NCI-H2196 treated with DMSO at 0.1 percent for 48 hours (cell line): ENCODE measurements at regions not wholly inside any gene's neighbourhood (a gene's known extent, or its start where the extent isn't known, plus 50 kb on each side); places are given as distances from the start of the nearest gene placed in this dataset.
"Not testable (repeated sequence)": the region's sequence is repeated elsewhere in the genome, so short reads cannot be mapped to it uniquely, and the experiment has no call there.

Experiments used
- DNase-seq: peaks from one replicate; lab custom pipeline; 2025; ENCODE audit not compliant: unreplicated experiment; lab: John Stamatoyannopoulos, UW

DNA sequence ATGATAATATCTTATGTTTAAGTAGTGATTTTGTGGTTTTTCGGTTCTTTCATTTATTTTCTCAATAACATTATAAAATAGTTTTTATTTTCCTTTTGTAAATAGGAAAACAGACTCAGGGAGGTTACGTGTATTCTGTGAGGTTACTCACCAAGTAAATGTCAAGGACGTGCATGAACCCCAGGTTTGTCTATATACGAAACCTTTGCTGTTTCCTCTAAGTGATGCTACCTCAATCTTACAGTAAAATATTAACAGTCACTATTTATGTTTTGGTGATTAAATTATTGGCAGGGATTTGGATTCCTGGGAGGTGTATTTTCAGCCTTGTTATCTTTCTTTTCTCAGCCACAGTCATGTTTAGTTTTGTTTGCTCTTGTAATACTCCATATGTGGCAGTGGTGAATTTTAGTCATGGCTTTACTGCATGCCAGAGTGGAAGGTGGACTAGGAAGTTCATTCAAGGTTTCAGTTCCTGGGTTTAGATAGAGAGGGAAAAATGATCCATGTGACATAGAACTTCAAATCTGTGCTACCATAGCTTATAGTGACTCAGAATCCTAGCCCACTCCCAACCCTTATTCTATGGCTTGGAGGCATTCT, 139.9 kb downstream of the ARL4A start:
- DNase-seq, result no peak

DNA sequence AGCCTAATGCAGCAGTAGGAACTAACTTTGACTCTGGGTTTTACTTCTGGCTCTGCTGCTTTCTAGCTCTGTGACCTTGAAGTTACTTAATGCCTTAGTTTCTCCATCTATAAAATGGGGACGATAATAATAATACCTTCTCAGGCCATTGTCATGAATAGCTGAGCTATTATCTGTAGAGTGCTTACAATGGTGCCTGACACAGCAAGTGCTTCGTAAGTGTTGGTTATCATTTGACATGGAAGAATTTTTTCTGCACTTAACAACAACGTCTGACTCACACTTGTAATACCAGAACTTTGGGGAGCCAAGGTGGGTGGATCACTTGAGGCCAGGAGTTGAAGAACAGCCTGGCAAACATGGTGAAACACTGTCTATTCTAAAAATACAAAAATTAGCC, 140.5 kb downstream of the ARL4A start:
- DNase-seq, result no peak

DNA sequence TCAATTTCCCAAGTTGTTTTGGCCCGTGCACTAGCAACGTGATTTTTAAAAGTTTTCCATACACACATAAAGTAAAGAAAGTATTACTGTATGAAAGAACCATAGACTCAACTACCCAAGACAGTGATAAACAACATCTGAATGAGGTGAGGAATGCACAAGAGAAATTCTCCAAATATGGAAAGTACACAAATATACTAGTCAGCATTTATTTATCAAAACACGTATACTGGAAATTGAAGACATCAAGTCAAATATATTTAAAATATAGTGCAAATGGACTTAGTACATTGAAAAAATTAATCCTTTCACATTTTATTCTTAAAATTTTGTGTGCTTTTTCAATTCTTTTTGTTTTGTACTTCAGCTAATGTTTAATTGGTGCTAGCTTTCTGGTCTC, 143.6 kb downstream of the ARL4A start:
- DNase-seq, result no peak

DNA sequence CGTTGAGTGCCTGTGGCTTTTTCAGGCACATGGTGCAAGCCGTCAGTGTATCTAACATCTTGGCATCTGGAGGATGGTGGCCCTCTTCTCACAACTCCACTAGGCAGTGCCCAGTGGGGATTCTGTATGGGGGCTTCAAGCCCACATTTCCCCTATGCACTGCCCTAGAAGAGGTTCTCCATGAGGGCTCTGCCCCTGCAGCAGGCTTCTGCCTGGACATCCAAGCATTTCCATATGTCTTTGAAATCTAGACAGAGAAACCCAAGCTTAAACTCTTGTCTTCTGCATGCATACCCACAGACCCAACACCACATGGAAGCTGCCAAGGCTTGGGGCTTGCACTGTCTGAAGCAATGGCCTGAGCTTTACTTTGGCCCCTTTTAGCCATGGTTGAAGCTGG, 146.4 kb downstream of the ARL4A start:
- DNase-seq, result no peak

DNA sequence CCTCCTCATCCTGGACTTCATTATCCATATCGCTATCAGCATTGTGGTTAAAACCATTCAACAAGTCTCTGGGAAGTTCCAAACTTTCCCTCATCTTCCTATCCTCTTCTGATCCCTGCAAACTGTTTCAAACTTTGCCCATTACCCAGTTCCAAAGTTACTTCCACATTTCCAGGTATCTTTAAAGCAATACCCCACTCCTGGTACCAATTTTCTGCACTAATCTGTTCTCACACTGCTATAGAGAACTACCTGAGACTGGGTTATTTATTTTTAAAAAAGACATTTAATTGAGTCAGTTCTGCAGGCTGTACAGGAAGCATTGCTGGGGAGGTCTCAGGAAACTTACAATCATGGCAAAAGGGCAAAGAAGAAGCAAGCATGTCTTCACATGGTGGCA, 147.3 kb downstream of the ARL4A start:
- no peak for DNase-seq

DNA sequence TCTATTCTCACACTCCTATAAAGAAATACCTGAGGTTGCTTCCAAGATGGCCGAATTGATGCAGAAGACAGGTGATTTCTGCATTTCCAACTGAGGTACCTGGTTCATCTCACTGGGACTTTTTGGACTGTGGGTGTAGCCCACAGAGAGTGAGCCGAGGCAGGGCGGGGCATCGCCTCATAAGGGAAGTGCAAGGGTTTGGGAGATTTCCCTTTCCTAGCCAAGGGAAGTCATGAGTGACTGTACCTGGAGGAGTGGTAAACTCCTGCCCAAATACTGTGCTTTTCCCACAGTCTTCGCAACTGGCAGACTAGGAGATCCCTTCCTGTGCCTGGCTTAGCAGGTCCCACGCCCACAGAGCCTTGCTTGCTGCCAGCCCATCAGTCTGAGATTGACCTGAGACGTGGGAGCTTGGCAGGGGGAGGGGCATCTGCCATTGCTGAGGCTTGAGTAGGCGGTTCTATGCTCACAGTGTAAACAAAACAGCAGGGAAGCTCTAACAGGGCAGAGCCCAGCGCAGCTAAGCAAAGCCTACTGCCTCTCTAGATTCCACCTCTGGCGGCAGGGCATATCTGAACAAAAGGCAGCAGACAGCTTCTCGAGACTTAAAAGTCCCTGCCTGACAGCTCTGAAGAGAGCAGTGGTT, 152.2 kb downstream of the ARL4A start:
- no peak for DNase-seq

DNA sequence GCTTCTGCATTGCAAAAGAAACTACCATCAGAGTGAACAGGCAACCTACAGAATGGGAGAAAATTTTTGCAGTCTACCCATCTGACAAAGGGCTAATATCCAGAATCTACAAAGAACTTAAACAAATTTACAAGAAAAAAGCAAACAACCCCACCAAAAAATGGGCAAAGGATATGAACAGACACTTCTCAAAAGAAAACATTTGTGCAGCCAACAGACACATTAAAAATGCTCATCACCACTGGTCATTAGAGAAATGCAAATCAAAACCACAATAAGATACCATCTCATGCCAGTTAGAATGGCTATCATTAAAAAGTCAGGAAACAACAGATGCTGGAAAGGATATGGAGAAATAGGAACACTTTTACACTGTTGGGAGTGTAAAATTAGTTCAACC, 157.3 kb downstream of the ARL4A start:
- DNase-seq, result not testable (repeated sequence)

DNA sequence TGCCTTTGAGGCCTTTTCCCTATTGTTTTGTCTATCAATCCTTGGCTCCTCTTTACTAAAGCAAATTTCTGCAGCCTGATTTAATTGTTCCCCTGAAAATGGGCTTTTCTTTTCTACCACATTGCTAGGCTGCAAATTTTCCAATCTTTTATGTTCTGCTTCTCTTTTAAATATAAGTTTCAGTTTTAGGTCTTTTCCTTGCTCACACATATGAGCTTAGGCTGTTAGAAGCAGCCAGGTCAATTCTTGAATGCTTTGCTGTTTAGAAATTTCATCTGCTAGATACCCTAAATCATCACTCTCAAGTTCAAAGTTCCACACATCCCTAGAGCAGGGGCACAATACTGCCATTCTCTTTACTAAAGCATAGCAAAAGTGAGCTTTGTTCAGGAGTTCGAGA, 159.6 kb downstream of the ARL4A start:
- DNase-seq, result no peak

DNA sequence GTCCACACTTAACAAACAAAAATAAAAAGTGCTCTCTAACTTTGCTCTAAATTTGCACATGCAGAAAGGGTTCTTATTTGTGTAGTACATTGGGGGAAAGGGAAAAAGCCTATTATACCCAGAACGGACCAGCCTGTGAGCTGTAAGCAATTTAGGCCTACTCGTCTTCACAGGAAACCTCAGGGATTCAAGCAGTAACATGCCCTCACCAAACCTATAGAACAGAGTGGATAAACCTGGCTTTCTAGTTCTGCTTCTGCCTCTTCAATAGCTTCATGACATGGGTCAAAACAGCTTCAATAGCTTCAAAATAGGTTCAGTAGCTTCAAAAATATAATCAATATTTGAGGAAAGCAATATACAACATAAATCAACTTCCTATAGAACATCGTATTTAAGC, 163.7 kb downstream of the ARL4A start:
- no peak for DNase-seq

DNA sequence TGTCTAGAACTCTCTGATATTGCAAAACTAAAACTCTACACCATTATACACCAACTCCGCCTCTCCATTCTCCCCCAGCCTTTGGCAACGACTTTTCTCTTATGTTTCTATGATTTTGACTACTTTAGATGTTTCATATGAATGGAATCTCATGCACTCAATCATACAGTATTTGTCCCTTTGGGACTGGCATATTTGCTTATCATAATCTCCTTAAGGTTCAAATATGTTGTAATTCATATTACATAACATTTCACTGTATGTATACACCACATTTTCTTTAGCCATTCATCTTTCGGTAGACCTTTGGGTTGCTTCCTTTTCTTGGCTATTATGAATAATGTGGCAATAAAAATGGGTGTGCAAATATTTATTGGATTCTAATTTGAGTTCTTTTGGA, 164.4 kb downstream of the ARL4A start:
- DNase-seq, result no peak

DNA sequence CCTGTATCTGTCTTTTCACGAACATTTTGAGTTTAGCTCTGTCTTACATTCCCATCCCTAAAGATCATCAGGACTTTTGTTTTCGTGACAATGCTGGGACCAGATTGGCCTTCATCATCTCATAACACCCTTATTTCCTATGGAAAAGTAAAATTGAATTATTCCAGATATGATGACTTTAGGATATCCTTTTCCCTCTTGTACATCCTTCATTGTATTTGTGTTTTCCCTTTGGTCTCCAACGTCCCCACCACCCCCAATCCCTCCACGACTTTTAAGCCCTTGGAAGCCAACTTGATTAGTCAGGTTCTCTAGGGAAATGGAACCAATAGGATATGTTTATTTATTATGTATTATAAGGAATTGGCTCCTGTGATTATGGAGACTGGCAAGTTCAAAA, 167.6 kb downstream of the ARL4A start:
- DNase-seq, result no peak

DNA sequence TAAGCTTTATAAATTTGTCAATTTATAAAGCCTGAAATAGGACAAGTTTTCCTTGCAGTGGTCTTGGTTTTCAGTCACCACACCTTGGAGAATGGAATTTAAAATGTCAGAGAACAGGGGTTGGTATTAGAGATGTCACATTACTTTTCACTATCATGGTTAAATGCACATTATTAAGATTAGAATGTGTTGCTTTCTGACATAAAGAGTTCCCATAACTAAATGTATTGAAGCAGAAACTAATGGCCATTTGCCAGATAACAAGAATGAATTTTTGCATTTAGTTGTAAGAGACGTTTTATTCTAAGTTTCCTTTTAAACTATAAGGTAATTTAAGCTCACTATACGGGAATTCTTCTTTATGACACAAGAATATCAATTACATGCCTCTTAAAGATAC, 172.3 kb downstream of the ARL4A start:
- no peak for DNase-seq

DNA sequence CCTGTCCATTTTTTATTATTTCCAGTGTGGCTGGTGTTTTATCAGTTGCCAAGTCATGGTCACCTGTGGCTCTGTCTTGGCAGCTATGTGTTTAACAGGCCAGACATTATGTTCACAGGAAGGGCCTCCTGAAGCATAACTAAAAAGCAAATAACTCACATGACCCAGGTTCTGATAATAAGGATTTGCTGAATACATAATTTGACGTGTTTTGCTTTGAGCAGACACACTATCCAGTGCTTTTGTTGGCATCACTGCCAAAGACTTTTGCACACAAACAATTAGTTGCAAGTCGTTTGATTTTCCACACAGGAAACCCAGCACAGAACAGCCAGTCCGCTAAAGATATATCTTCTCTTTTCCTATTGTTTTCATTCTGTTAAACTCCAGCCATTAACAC, 173.6 kb downstream of the ARL4A start:
- no peak for DNase-seq

DNA sequence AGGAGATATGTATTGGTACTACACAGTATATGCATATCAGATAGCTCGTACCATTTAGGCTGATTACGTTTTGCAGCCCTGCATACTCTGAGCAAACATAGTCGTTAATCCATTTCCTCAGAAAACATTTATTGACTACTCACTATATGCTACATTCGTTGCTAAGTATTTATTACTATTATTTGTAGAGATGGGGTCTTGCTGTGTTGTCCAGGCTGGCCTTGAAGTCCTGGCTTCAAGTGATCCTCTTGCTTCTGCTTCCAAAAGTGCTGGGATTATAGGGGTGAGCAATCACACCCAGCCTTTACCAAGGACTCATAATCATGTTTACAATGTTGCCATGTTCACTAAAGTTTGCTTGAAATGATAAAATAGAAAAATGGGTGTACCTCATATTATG, 174.7 kb downstream of the ARL4A start:
- no peak for DNase-seq

DNA sequence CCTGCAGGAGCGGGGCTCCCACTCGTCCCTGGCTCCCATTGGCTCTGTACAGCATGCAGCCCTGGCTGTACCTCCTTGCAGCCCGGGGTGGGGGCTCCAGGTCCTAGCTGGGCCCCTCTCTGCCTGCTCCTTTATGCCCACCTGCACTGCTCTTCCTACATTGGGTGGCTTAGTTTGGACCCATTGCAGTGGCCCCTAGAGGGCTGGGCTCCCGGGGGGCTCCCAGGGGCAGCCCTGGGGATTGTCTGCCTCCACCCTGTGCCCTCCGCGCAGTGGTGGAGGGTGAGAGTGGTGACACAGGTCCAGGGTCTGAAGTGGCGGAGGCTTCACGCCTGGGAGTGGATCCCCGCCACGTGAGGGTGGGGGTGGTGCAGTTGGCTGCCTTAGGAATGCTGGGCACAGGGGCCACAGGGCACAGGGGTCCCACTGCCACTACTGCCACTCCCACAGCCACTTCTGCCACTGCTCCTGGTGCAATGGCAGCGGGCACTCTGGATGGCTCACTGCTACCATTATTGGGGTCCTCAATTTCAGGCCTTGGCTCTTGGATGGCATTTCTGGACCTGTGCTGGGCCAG, 177.1 kb downstream of the ARL4A start:
- DNase-seq, result no peak

DNA sequence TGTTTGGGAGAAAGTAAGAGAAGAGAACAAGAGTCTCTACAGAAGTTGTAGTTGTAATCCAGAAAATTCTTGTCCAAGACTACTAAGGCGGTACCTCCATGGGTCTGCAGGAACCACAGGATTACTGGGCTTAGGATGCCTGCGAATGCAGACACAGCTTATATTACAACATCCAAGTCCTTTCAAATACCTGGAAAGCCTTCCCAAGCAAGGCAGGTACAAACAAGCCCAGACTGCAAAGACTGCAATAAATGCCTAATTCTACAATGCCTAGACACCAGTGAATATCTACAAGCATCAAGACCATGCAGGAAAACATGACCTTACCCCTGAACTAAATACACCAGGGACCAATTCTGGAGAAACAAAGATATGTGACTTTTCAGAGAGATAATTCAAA, 178.2 kb downstream of the ARL4A start:
- DNase-seq, result no peak

DNA sequence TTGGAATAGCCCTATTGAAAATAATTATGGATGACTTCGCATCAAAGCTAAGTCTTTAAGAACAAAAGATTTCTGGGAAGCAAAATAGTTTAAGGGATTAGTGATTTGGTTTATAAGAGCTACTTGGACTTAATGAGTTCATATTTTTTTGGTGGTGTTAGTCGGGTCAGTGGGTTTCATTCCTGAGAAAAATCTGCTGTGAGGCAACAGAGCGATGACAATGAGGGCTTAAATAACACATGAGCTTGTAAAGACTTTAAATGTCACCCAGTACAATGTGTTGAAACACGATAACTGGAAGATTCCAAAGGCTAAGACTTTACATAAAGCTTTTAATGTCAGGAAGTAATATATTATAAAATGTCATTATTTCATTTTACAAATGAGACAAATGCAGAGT, 178.8 kb downstream of the ARL4A start:
- DNase-seq, result no peak

DNA sequence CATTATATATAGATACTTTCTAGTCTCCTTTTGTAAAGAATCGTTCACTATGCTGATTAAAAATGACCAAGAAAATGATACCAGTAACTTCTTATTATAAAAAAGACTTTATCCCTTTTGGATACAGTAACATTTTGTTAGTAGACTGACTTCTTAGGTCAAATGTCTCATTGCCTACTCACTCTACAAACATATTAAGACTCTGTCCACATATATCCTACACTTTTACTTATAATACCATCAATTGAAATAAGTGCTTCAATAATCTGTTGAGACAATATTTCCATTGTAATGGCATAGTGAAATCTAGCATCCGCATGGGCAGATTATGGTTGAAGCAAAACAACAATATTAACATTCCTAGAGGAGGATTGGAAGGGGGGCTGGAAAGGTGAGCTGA, 180.6 kb downstream of the ARL4A start:
- no peak for DNase-seq

DNA sequence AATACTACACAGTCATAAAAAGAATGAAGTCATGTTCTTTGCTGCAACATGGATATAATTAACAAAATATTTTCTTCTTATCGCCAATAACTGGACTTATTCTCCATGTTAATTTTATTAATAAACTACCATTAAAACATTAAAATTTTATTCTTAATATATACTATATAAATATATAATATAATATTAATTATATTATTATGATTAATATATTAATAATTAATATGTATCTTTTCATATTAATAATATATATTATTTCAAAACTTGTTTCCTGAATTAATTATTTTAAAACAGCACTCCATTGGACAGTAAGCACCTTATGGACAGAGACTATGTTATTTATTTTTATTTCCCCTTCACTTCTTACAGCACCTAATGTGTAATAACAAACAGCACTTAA, 182.8 kb downstream of the ARL4A start:
- DNase-seq, result no peak

DNA sequence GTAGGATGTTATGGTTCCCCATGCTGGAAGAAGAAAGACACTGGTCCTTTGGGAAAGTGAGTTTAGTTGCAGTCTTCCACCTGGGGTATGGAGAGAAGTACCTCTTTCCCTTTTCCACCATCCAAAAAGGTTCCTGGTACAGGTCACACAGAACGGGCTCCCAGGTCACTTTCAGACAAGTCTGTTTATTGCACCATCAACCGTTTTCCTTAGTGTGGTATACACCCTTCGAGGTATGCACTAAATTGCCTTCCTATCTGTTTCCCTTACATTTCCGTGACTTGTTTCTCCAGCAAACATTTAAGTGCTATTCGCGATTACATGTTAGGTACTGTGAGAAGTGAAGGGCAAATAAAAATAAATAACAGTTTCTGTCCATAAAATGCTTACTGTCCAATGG, 185.1 kb downstream of the ARL4A start:
- no peak for DNase-seq

DNA sequence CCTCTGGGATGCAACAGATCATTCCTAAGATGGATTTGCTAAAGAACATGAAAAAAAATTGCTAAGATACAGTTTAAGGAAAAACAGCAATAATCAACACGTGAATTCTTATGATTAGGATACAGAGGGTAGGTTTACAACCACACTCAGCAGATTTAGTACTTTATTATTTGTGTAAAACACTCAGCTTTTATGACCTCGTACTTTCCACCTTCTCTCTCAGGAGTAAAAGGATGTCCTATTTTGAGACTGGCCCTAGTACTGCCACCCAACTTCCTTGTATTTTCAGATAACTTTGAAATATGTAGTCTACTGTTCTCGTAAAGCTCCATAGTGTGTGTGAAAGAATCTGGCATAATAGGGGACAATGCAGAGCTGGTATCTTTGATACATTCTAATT, 186.1 kb downstream of the ARL4A start:
- no peak for DNase-seq

DNA sequence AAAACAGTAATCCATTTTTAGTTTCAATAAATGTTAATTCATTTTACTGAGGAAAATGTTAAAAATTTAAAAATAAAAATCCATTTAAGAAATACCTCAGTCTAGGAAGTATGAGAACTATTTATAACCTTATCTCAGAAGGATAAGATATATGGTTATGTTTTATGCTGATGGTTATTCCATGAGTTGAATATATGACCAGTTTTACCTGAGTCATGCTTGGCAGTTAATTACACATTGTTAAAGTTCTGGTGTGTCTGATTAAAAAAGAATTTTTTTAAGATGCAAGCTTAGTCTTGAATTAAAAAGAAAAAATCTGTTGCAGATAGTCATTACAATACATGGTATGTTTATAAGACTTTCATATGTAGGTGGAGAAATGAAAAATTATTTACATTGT, 191.7 kb downstream of the ARL4A start:
- DNase-seq, result no peak

DNA sequence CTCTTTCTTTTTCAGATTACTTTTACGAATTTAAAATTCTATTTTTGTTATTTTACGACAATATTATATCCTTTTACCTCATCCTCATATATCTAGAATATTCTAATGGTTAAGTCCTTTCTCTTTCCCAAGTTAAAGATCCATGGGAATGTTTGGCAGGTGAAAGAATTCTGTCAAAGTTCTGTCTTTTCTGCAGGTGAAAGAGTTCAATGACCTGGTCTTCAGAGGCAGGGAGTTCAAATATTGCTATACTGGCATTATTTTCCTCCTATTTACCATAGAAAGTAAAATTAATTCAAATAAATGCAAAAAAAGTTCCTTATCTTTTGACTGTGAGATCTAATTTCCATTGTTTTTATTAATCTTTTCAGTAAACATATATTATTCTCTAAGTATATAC, 194.3 kb downstream of the ARL4A start:
- DNase-seq, result no peak
